SK-N-SH treated with all-trans-retinoic acid at 6 μM for 48 hours (cell line): ENCODE measurements at regions not wholly inside any gene's neighbourhood (a gene's known extent, or its start where the extent isn't known, plus 50 kb on each side); places are given as distances from the start of the nearest gene placed in this dataset.

Experiments used
- ARNTL ChIP-seq: fragments of 450-650 bp; formaldehyde crosslinking; IDR thresholded peaks from 2 replicates; pipeline ENCODE4 v1.5.0; 2020; ENCODE audit warnings: low read depth, mild to moderate bottlenecking, moderate library complexity, borderline replicate concordance
- GLIS3 ChIP-seq: fragments of 250-450 bp; sonication (Bioruptor Pico); IDR thresholded peaks from 2 replicates; pipeline ENCODE4 v1.5.0; 2020; ENCODE audit warnings: mild to moderate bottlenecking, moderate library complexity
- ISL1 ChIP-seq: fragments of 250-450 bp; sonication (Bioruptor Pico); IDR thresholded peaks from 2 replicates; pipeline ENCODE4 v2.1.2; 2022; ENCODE audit warnings: mild to moderate bottlenecking, moderate library complexity
- PPARA ChIP-seq: fragments of 250-450 bp; sonication (Bioruptor Pico); IDR thresholded peaks from 2 replicates; pipeline ENCODE4 v1.5.0; 2020; ENCODE audit warnings: mild to moderate bottlenecking, borderline replicate concordance
- RARB ChIP-seq: fragments of 250-450 bp; sonication (Bioruptor Pico); IDR thresholded peaks from 2 replicates; pipeline ENCODE4 v1.8.0; 2021; ENCODE audit warnings: mild to moderate bottlenecking, moderate library complexity
- TOX ChIP-seq: fragments of 250-450 bp; sonication (Bioruptor Pico); IDR thresholded peaks from 2 replicates; pipeline ENCODE4 v1.8.0; 2021; ENCODE audit warnings: mild to moderate bottlenecking, moderate library complexity, borderline replicate concordance
- ZFP3 ChIP-seq: fragments of 250-450 bp; sonication (Bioruptor Pico); IDR thresholded peaks from 2 replicates; pipeline ENCODE4 v1.5.0; 2020; ENCODE audit warnings: mild to moderate bottlenecking, moderate library complexity
- ZFP30 ChIP-seq: fragments of 450-650 bp; formaldehyde crosslinking; IDR thresholded peaks from 2 replicates; pipeline ENCODE4 v1.5.0; 2022; ENCODE audit warnings: mild to moderate bottlenecking, moderate library complexity
- ZNF565 ChIP-seq: fragments of 450-650 bp; formaldehyde crosslinking; conservative IDR thresholded peaks from 2 replicates; pipeline ENCODE4 v1.5.0; 2020; ENCODE audit warnings: low read depth, mild to moderate bottlenecking, moderate library complexity
- ZNF70 ChIP-seq: fragments of 450-650 bp; formaldehyde crosslinking; IDR thresholded peaks from 2 replicates; pipeline ENCODE4 v1.5.0; 2020; ENCODE audit warnings: mild to moderate bottlenecking, moderate library complexity
- TF ChIP-seq, protein P1 (sequence below): fragments of 250-450 bp; sonication (Bioruptor Pico); IDR thresholded peaks from 2 replicates; pipeline ENCODE4 v1.8.0; 2020; ENCODE audit warnings: mild to moderate bottlenecking, moderate library complexity, borderline replicate concordance
- TF ChIP-seq, protein P2 (sequence below): fragments of 250-450 bp; sonication (Bioruptor Pico); IDR thresholded peaks from 2 replicates; pipeline ENCODE4 v1.5.0; 2020; ENCODE audit warnings: mild to moderate bottlenecking, moderate library complexity

DNA sequence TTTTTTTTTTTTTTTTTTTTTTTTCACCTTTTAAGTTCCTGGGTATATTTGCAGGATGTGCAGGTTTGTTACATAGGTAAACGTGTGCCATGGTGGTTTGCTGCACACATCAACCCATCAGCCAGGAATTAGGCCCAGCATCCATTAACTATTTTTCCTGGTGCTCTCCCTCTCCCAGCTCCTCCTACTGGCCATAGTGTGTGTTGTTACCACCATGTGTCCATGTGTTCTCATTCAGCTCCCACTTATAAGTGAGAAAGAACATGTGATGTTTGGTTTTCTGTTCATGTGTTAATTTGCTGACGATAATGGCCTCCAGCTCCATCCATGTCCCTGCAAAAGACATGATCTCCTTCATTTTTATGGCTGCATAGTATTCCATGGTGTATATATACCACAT, 350.5 kb downstream of the MAN2A1 start:
- TF ChIP-seq TOX (CRISPR knock-in tag), result no peak
- no peak for TF ChIP-seq RARB
- no peak for TF ChIP-seq ZNF565 (CRISPR knock-in tag)
- no peak for TF ChIP-seq ARNTL
- TF ChIP-seq ISL1 (CRISPR knock-in tag), result no peak
- TF ChIP-seq ZFP30, result no peak
- TF ChIP-seq, protein P1, sequence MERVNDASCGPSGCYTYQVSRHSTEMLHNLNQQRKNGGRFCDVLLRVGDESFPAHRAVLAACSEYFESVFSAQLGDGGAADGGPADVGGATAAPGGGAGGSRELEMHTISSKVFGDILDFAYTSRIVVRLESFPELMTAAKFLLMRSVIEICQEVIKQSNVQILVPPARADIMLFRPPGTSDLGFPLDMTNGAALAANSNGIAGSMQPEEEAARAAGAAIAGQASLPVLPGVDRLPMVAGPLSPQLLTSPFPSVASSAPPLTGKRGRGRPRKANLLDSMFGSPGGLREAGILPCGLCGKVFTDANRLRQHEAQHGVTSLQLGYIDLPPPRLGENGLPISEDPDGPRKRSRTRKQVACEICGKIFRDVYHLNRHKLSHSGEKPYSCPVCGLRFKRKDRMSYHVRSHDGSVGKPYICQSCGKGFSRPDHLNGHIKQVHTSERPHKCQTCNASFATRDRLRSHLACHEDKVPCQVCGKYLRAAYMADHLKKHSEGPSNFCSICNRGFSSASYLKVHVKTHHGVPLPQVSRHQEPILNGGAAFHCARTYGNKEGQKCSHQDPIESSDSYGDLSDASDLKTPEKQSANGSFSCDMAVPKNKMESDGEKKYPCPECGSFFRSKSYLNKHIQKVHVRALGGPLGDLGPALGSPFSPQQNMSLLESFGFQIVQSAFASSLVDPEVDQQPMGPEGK (CRISPR knock-in tag), result no peak
- no peak for TF ChIP-seq GLIS3 (CRISPR knock-in tag)
- TF ChIP-seq ZNF70, result no peak
- no peak for TF ChIP-seq PPARA (CRISPR knock-in tag)
- no peak for TF ChIP-seq ZFP3 (CRISPR knock-in tag)
- TF ChIP-seq, protein P2, sequence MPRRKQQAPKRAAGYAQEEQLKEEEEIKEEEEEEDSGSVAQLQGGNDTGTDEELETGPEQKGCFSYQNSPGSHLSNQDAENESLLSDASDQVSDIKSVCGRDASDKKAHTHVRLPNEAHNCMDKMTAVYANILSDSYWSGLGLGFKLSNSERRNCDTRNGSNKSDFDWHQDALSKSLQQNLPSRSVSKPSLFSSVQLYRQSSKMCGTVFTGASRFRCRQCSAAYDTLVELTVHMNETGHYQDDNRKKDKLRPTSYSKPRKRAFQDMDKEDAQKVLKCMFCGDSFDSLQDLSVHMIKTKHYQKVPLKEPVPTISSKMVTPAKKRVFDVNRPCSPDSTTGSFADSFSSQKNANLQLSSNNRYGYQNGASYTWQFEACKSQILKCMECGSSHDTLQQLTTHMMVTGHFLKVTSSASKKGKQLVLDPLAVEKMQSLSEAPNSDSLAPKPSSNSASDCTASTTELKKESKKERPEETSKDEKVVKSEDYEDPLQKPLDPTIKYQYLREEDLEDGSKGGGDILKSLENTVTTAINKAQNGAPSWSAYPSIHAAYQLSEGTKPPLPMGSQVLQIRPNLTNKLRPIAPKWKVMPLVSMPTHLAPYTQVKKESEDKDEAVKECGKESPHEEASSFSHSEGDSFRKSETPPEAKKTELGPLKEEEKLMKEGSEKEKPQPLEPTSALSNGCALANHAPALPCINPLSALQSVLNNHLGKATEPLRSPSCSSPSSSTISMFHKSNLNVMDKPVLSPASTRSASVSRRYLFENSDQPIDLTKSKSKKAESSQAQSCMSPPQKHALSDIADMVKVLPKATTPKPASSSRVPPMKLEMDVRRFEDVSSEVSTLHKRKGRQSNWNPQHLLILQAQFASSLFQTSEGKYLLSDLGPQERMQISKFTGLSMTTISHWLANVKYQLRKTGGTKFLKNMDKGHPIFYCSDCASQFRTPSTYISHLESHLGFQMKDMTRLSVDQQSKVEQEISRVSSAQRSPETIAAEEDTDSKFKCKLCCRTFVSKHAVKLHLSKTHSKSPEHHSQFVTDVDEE, result no peak
